ENCODE measurements at regions not wholly inside any gene's neighbourhood (a gene's known extent, or its start where the extent isn't known, plus 50 kb on each side); places are given as distances from the start of the nearest gene placed in this dataset.

DNA sequence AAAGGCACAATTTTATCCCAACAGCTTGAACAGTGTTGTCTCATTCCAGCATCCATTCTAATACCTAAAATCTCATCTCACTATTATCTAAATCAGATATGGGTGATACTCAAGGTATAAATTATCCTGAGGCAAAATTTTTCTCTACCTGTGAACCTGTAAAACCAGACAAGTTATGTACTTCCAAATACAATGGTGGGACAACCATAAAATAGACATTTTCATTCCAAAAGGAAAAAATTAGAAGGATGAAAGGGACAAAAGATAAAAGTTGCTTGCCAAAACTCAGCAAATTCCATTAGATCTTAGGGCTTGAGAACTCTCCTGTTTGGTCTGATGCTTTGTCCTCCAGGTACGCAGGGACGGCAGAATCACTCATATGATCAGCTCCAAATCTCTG is 650.5 kb downstream of the ADGRL2 start:
- TF ChIP-seq, protein P1, sequence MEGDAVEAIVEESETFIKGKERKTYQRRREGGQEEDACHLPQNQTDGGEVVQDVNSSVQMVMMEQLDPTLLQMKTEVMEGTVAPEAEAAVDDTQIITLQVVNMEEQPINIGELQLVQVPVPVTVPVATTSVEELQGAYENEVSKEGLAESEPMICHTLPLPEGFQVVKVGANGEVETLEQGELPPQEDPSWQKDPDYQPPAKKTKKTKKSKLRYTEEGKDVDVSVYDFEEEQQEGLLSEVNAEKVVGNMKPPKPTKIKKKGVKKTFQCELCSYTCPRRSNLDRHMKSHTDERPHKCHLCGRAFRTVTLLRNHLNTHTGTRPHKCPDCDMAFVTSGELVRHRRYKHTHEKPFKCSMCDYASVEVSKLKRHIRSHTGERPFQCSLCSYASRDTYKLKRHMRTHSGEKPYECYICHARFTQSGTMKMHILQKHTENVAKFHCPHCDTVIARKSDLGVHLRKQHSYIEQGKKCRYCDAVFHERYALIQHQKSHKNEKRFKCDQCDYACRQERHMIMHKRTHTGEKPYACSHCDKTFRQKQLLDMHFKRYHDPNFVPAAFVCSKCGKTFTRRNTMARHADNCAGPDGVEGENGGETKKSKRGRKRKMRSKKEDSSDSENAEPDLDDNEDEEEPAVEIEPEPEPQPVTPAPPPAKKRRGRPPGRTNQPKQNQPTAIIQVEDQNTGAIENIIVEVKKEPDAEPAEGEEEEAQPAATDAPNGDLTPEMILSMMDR (IDR thresholded peaks at IDR 0.05; ENCODE audit: low read depth, low read length) = no peak
- no peak for DNase-seq (ENCODE audit: extremely low read depth, low read depth)

GRCh38 chr1:82449506-82450057 is 648.8 kb downstream of the ADGRL2 start:
- DNase-seq (ENCODE audit: extremely low read depth, low read depth) = no peak
- TF ChIP-seq, protein P1 (IDR thresholded peaks at IDR 0.05; ENCODE audit: low read depth, low read length) = no peak

DNA sequence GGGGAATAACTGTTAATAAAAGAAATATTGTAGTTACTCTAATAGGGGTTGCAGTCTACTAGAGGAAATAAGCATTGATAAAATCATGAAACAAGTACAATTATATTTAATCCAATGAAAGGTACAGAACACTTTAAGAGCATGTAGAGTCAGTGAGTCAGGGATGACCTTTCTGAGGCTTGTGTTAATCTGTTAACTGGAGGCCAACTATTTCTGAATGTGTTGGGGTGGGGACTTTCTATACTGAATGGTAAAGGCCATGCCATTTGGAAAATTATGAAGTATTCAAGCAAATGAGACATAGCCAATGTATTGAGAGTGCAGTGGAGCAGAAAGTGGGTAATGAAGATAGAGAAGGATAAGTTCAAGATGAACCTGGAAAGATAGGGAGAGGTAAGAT is 646.2 kb downstream of the ADGRL2 start:
- DNase-seq (ENCODE audit: extremely low read depth, low read depth) = no peak
- TF ChIP-seq, protein P1 (IDR thresholded peaks at IDR 0.05; ENCODE audit: low read depth, low read length) = no peak

- no peak for DNase-seq (ENCODE audit: extremely low read depth, low read depth)
- TF ChIP-seq, protein P1 (IDR thresholded peaks at IDR 0.05; ENCODE audit: low read depth, low read length) = no peak
These were observed 645.5 kb downstream of the ADGRL2 start for GRCh38 chr1:82446236-82446635.

GRCh38 chr1:82445827-82446226 is 645.1 kb downstream of the ADGRL2 start:
- DNase-seq (ENCODE audit: extremely low read depth, low read depth) = no peak
- TF ChIP-seq, protein P1 (IDR thresholded peaks at IDR 0.05; ENCODE audit: low read depth, low read length) = no peak

GRCh38 chr1:82445132-82445531 is 644.4 kb downstream of the ADGRL2 start:
- no peak for DNase-seq (ENCODE audit: extremely low read depth, low read depth)
- TF ChIP-seq, protein P1 (IDR thresholded peaks at IDR 0.05; ENCODE audit: low read depth, low read length) = no peak

DNA sequence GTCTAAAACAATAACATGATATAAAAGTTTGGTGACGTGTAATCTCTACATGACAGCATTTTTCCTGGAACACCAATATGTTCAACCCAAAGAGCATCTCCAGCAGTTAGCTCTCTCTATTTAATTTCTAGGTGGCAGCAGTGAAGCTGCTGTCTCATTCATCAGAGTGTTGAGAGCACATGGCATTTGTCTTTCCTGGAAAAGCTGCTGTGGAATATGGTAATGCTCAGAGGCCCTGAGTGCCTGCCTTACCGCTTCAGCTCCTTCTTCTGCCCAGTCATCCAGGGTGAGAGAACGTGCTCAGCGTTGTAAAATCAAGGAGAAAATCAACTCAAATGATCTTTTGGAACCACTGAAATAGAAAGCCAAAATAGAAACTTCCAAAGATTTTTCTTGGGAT is 640.7 kb downstream of the ADGRL2 start:
- DNase-seq (ENCODE audit: extremely low read depth, low read depth) = no peak
- TF ChIP-seq, protein P1 (IDR thresholded peaks at IDR 0.05; ENCODE audit: low read depth, low read length) = no peak

Data from AG09319 (cell line).